DMS79 (cell line): ENCODE measurements at regions not wholly inside any gene's neighbourhood (a gene's known extent, or its start where the extent isn't known, plus 50 kb on each side); places are given as distances from the start of the nearest gene placed in this dataset.

Source experiments
- DNase-seq: peaks from one replicate; lab custom pipeline; 2025; lab: John Stamatoyannopoulos, UW

- no peak for DNase-seq
These were observed 817.6 kb downstream of the CCSER2 start for GRCh38 chr10:85145966-85146365.

GRCh38 chr10:85147346-85148250 lies 819.2 kb downstream of the CCSER2 start:
- DNase-seq, result no peak

DNA sequence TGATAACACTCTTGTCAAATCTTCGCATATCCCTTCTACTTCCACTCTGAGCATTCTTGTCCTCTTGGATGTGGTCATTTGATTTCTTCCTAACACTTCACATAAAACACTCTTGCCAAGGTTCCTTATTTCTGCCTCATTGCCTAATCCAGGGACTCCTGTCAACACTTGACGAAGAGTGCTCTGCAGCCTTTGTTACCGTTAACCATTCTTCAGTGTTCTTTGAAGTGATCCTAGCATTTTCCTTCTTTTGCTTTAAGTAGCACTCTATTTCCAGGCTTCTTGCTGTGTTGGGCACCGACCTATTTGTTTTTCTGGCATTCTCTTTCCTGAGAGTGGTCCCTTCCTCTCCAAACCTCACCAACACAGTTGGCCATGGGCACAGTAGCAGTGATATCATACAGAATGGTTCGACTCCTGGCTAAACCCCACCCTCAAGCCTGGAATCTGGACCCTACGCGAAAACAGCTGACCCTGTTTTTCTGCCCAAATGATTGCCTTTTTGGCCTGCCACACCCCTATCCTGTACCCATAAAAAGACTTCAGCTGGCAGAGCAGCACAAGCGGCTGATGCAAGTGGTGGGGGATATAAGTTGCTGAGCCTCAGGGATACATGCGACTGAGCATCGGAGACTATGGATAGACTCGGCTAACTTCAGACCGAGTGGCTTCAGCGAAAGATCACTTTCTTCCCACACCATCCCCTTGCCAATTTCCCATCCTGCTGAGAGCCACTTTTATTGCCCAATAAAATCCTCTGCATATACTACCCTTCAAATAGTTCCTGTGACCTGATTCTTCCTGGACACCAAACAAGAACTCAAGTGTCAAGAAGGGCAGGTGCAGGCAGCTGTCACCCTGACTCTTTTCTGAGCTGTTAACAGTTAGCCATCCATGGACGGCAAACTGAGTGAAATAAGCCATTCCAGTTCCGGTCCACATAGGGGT lies 820.6 kb downstream of the CCSER2 start:
- DNase-seq, result peak; percentile 63

DNA sequence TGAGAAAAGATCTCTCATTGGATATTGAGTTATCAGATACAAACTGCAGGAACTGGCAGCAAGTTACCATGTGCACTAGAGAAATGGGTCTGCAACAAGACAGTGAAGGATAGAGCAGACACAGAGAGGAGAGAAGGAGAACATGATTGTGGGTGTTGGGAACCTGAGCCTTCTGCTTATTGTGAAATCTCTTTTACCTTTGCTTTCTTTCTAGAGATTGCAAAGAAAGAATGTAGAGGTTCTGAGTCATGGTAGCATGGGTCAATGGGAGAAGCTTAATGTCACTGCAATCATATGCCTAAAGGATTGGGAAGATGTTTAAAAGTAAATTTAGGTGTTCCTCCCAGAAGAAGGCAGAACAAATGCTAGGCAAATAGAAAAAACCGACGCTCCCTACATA lies 821.4 kb downstream of the CCSER2 start:
- no peak for DNase-seq

GRCh38 chr10:85151506-85151905 lies 823.1 kb downstream of the CCSER2 start:
- no peak for DNase-seq

- no peak for DNase-seq
These were observed 824.1 kb downstream of the CCSER2 start for GRCh38 chr10:85152496-85152895.

DNA sequence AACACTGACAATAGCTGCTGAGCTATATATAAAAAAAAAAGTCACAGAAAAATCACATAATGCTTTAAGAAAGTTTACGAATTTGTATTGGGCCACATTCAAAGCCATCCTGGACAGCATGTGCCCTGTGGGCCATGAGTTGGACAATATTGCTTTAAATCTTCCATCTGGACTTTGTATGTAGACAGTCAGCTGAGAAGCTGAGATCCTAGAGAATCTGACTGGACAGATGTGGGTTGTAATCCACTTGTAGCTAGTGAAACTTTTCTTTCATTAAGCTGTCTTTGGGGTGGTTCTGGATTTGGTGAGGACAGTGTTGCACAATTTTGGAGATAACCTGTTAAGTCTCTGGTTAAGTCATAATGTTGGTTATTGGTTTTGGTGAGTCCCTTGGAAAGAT lies 824.5 kb downstream of the CCSER2 start:
- DNase-seq, result no peak

DNA sequence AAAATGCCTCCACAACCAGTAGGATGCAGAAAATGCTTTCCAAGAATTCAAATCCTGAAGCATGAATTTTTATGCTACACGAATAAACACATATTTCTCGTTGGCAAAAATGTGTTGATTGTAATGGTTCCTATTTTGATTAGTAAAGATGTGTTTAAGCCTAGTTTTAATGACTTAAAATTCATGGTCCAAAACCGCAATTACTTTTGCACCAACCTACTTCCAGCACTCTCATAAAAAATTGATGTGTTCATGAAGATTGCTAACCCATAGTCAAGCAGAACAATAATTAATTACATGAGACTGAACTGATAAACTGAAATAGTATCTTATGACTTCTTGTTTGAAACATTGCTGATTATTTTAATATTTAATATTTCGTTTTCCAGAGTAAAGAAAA lies 828.8 kb downstream of the CCSER2 start:
- no peak for DNase-seq

- DNase-seq, result no peak
These were observed 839.9 kb downstream of the CCSER2 start for GRCh38 chr10:85168243-85168642.

DNA sequence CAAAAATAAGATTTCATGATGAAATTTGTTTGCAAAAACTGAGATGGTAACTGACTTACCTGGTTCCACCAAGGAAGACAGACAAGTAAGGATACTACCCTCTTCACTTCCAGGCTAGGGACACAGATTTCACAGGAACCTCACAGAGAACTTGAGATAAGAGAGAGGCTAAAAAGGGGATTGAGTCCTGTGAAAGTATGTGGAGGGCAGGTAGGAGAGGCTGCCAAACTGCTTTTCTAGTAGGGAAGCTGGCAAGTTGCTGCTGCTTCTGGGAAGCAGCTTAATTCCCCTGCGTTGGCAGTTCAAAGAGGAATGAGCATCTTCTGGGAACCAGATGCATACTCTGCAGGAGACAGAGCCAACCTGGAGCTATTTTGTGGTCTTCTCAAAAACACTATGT lies 841.6 kb downstream of the CCSER2 start:
- DNase-seq, result no peak

- no peak for DNase-seq
These were observed 847.2 kb downstream of the CCSER2 start for GRCh38 chr10:85175635-85176034.

GRCh38 chr10:85177767-85178166 lies 849.4 kb downstream of the CCSER2 start:
- DNase-seq, result no peak

DNA sequence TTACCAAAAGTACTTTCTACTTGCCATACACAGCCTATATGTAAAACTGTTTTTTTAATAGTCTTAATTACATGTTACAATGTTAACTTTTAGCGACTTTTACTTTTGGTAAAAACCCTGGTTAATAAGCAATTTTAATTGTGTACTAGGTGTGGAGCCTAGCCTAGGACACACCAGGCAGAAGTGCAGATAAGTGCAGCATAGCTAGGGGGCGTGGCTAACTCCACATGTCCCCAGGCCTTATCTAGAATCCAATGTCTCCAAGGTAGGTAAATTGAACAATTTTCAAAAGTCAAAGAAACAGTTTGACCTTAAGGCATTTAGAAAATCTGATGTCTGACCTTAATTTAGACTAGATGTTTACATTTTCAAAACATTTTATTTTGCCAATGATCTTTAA lies 858.7 kb downstream of the CCSER2 start:
- DNase-seq, result no peak

- DNase-seq, result no peak
These were observed 860.5 kb downstream of the CCSER2 start for GRCh38 chr10:85188770-85189484.

DNA sequence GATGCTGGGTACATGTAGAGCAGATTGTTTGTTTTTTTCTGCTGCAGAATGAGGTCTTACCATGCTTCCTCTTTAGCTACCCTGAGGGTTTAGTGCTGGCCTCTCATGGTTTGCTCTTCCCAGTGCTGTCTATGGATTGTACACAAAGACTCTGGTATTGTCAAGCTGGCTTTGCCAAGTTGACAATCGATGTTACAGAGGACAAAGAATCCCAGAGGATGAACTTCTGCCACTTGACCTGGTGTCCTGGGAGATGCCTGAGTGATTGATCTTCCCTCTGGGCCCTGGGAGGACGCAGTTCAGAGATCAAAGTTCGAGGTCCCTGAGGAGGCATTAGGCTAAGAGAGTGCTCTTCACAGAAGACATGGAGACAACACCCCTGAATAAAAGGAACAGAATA lies 865.4 kb downstream of the CCSER2 start:
- DNase-seq, result no peak

DNA sequence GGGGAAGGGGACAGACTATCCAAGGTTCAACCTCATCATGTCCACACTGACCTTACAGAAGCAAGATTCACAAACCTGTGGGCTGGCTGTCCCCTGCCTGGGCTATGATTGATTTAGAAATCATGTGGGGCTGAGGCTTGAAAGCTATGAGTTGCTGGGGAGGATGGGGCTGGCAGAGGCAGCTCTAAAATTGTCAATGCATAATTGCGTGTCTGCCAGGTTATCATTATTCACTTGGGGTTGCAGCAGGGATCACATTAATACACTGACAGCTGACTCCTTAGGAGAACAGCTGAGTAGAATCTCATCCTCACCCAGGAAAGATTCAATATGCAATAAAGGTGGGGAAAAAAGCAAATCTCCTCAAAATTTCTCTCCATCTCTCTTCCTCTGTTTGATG lies 866.3 kb downstream of the CCSER2 start:
- no peak for DNase-seq

DNA sequence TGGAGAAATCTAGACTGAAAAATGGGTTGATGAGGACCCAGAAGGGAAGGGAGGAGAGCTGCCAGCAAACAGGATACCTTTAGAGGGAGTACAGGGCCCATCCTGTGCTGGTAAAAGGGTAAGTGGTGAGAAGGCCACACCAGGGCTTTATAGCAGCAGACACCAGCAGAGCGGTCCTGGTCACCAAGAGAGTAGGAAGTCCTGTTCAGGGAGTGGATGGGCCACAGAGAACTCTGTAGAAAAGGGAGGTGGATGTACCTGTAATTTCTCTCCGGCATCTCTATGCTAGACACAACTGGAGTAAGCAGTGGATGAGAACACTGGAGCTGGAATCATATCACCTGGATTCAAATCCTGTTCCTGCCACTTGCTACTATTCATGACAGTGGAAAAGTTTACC lies 867.2 kb downstream of the CCSER2 start:
- DNase-seq, result no peak

DNA sequence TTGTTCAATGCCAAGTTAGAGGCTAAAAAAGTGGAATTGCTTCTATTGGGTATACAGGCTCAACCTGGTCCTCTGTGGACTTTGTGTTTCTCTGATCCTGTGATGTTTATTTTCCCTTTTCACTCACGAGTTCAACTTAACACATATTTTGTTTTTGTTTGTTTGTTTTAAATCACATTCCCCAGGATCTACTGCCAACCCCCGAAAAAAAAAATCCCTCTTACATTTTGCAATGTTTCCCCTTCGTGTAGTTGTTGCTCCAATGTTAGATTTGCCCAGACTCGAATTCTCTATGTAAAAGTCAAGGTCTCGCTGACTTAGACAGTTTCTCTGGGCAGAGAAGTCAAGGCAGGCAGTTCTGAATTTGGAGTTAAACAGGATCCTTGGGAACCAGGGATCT lies 876.4 kb downstream of the CCSER2 start:
- DNase-seq, result no peak

- no peak for DNase-seq
These were observed 884.1 kb downstream of the CCSER2 start for GRCh38 chr10:85212526-85212925.

GRCh38 chr10:85213493-85213892 lies 885.1 kb downstream of the CCSER2 start:
- no peak for DNase-seq

GRCh38 chr10:85222300-85222699 lies 893.9 kb downstream of the CCSER2 start:
- no peak for DNase-seq

DNA sequence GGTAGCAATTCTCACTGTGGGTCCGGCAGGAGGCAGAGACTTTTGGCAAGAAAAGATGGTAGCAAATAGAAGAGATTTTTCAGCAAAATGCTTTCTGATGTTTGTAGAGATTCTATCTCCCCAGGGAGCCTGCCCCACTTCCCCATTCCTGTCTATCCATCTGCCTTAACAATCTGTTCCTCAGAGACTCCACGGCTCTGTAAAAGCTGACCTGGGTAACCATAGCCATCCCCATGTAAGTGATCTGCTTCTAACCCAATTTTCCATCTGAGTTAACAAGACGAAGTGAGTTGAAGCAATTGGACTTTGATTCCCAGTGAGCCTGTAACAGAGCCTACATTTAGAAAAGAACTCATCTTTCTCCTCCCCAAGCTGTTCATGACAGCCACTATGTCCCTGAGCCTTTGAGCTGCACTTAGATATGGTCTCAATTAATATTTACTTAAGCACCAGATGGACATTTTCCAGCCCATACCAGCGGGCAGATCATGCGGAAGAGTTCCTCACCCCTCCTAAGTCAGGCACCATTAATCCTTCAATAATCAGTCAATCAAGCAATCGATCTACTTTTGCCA lies 896.1 kb downstream of the CCSER2 start:
- DNase-seq, result no peak
